ENCODE measurements at regions not wholly inside any gene's neighbourhood (a gene's known extent, or its start where the extent isn't known, plus 50 kb on each side); places are given as distances from the start of the nearest gene placed in this dataset.

- TF ChIP-seq CTCF (IDR thresholded peaks at IDR 0.05) (no peak), POLR2A (IDR thresholded peaks at IDR 0.05) (no peak)
Measured at GRCh38 chr2:4695281-4695861, 992.0 kb downstream of the DCDC2C start.
